Activated gamma-delta T cell treated with anti-CD3 and anti-CD28 coated beads, Interleukin-2, amount 50 U/mL, for 16 hours (primary cell): ENCODE measurements at regions not wholly inside any gene's neighbourhood (a gene's known extent, or its start where the extent isn't known, plus 50 kb on each side); places are given as distances from the start of the nearest gene placed in this dataset.

Experiments used
- DNase-seq: peaks from one replicate; pipeline ENCODE4 v3.0.0-alpha.2; 2020; ENCODE audit warnings: low read depth

- DNase-seq = no peak
Measured at GRCh38 chr1:30034627-30035521, 688.5 kb downstream of the MATN1 start.

DNA sequence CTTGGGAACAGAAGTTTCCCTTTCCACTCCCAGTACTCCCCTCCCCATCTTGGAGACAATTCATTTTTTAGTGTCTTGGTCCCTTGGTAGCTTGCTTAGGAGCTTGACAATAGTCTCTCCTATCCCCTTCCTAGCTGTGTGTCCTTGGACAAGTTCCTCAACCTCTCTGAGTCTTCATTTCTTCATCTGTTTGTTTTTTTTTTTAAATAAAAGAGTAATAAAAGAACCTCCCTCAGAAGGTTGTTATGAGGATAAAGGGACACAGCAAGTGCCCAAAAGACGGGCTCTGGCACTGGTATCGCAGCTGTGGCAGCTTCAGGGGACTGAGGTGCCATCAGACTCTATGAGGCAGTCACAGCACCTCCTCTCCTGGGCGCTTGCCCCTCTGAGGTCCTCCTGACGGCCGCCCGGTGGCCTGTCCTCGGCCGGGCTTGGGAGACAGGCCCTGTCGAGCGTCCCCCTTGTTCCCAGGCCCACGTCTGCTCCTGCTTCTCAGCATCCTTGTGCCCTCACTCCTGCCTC, 689.2 kb downstream of the MATN1 start:
- no peak for DNase-seq

DNA sequence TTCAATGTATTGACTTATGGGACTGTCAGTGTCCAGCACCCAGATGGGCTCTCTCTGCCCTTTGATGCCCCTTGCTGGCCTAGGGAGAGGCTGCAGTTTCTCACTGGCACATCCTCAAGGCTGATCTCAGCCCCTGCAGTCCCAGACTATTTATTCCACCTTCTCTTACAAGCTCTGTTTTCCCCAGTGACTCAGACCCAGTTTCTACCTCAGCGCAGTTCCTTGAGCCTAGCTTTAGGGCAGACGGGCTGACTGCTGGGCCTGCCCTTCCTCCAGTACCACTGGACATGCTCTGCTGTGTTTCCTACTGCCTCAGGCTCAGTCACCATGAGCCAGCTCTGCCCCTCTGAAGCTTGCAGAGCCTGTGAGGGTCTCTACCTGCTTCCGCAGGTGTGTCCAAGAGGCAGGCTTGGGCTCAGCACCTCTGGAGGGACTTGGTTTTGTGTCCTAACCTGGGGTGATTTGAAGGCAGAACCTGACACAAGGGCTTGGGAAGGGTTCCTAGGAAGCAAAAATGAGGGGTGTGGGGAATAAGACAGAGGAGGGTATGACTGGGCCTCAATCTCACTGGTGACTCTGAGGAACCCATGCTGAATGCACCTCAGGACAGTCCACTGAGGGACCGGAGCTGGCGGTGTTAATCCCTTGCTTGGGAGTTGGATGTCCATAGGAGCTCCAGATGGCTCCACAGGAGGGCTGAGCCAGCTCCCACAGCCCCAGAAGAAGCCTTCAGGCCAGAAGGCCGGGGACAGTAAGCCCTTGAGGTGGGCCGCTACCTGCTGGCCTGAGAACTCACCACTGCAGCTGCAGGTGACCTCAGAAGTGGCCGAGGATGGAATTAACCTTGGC, 689.9 kb downstream of the MATN1 start:
- no peak for DNase-seq

- DNase-seq = no peak
Measured at GRCh38 chr1:30032302-30032701, 691.1 kb downstream of the MATN1 start.

DNA sequence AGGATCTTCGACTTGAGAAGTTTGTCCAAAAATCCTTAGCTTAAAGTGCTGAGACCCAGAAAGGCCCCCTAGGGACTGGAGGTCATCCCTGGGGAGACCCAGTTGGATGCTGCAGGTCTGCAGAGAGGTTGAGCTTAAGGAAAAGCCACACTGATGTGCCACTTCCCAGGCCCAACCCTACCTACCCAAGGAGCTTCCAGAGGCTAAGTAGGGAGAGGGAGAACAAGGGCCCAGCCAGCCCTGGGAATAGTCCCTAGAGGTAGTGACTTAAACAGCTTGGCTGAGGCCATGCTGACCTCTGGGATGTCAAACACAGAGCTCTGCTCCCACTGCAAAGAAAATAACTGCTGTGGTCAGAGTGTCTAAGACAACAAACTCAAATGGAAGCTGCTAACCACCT, 693.7 kb downstream of the MATN1 start:
- no peak for DNase-seq

- no peak for DNase-seq
Measured at GRCh38 chr1:30028939-30029338, 694.4 kb downstream of the MATN1 start.

DNA sequence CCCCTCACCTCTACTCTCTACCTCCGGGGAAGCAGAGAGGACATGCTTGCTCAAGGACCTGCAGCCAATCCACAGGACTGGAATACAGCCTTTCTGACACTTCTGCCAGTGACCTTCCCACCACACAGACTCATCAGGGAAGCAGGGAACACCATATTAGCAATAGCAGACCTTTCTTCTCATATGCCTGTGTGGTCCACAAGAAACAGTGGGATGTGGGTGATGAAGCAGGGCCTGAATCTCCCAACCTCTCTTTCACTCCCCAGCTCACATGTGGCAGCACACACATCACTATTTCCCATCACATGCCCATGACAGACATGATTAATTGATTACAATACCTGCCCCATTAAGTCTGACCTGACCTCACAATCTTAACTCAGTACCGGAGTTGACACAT, 695.1 kb downstream of the MATN1 start:
- no peak for DNase-seq

GRCh38 chr1:30027247-30027646, 696.1 kb downstream of the MATN1 start:
- DNase-seq = no peak

- no peak for DNase-seq
Measured at GRCh38 chr1:30024411-30025195, 698.8 kb downstream of the MATN1 start.

DNA sequence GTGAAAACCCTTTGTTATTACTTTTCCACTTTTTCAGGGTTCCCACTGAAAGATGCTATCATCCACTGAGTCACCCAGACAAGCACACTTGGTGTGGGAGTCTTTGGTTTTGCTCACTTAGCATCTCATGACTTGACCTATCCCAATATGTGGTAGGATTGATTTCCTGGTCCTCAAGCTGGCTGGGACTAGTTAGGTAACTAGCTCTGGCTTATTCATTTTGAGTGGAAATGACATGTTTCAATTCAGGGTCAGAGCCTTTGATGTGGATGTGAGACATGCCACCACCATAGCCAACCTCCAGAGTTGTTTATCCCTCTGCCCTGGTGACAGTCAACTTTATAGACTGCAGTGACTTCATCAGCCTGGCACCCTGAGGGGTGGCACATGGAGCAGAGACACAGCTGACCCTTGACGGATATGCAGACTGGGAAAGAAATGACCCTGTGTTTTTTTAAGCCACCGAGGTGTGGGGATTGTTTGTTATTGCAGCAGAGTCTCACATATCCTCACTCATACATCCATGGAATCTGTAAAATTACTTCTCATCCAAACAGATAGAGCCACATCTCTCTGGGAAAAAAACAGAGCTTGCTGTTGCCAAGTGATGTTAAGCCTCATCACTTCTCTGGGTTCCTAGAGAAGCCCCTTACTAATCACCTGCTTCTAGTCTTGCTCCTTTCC, 699.9 kb downstream of the MATN1 start:
- no peak for DNase-seq

DNA sequence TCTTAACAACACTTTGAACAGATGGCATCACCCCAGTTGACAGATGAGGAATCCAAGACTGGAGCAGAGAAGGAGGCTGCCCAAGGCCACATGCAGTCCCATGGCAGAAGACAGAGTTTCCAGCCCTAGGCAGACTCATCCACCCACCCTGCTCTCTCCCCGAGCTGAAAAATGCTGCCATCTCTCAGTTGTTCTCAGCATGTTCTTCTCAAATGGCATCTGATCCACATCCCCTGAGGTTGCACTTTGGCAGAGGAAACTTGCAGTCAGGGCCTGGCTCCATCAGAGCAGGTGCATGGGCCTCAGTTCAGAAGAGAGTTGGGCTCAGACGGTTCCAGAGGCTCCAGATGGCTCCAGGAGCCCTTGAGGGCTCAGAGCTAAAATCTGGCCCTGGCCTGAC, 709.4 kb downstream of the MATN1 start:
- DNase-seq = no peak

- DNase-seq = no peak
Measured at GRCh38 chr1:30012455-30013440, 710.6 kb downstream of the MATN1 start.

DNA sequence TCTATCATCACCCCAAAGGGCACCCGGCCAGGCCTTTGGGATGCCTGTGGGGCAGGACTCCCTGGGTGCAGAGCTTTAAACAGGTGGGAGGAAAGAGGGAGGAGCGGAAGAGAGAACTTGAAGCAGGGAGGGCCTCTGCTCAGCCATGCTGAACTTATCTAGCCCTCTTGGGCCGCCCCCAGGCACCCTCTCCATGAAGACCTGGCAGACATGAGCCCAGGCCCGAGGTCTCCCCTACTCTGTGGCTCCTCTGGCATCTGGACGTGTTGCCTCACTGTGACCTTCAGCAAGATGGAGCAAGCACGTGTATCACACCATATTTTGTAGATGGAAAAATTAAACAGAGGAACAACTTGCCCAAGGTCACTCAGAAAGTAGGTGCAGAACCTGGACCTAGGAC, 711.4 kb downstream of the MATN1 start:
- DNase-seq = no peak

DNA sequence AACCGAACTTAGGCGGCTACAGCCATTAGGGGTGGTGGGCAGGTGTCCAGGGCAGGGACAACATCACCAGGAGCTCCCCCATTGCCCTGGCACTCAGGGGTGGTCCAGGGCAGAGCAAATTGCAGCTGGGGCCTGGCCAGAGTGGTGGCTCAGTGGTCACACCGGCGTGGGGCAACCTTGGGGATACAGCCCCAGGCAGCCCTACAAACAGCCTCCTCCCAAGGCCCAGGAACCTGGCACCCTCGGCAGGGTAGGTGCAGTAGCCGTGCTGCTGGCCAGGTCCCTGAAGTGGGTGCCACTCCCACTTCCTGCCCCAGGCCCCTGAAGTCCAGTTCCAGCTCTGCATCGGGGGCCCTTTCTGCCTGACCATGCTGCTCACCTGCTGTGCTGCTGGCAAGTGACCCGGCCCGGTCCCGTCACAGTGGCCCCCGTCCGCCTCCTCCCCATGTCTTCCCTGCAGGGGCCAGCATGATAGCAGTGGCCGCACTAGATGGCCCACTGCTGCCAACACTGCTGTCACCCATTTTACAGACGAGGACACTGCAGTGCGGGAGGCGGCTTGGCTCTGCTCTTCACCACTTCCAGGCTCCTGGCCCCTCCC, 712.8 kb downstream of the MATN1 start:
- no peak for DNase-seq

DNA sequence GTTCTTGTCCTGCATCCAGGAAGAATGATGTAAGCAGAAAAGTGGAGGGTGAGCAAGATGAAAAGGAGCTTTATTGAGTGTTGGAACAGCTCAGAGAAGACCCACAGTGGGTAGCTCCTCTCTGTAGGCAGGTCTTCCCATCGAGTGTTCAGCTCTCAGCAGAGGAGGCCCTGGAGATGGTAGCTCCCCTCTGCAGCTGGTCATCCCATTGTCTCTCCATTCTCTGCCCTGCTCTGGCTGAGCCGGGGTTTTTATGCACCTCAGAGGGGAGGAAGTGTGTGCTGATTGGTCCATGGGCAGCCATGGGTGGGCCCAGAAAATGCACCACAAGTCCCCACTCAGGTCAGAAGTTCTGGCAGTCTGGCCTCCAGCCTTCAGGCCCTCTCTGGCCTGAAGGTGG, 713.7 kb downstream of the MATN1 start:
- no peak for DNase-seq

DNA sequence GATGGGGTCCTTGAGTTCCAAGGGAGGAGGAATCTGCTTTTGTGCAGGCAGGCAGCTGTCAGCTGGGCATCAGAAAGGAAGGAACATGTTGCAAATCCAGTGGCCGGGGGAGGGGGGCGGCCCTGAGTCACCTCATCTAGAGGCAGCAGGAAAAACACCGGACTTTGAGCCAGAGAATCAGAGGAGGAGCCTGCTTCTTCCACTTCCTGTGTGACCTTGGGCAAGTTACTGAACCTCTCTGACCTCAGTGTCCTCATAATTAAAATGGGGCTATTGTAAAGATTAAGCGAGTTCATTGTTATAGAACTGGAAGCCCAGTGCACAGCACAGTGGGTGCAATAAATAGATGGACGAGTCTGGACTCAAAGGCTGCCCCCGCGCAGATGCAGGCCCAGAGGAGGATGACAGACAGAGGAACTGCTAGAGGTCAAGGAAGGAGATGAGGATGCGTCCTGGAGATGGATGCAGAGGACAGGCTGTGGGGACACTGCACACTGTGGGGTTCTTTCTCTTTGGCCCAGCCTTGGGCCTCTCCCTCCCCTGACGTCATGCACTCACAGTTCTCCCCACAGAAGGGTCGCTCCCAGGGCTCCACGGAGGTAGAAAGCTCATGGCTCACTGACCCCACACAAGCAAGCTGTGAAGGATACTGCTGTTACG, 714.3 kb downstream of the MATN1 start:
- no peak for DNase-seq

DNA sequence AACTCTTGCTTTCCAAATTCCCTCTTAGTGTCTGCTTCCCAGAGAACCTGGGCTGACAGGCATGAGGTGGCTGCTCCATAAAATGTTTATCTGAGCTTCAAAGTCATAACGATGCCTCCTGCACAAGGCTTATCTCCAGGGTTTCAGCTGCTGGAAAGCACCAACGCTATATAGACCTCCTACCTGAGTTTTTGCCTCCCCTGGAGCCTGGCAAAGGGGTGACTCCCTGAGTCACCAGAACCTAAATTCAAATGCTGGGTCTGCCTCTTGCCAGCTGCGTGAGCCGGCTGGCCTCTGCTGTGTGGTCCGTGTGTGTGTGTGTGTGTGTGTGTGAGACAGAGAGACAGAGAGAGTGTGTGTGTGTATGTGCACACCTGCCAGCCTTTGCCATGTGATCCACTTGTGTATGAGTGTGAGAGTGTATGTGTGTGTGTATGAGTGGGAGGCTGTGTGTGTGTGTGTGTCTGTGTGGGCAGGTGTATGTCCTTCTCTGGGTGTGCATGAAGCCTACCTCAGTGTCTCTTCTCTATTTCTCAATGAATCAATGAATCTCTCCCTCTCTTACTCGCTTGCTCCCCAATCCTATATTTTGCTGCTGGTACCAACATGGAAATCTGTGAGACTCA, 714.9 kb downstream of the MATN1 start:
- no peak for DNase-seq

DNA sequence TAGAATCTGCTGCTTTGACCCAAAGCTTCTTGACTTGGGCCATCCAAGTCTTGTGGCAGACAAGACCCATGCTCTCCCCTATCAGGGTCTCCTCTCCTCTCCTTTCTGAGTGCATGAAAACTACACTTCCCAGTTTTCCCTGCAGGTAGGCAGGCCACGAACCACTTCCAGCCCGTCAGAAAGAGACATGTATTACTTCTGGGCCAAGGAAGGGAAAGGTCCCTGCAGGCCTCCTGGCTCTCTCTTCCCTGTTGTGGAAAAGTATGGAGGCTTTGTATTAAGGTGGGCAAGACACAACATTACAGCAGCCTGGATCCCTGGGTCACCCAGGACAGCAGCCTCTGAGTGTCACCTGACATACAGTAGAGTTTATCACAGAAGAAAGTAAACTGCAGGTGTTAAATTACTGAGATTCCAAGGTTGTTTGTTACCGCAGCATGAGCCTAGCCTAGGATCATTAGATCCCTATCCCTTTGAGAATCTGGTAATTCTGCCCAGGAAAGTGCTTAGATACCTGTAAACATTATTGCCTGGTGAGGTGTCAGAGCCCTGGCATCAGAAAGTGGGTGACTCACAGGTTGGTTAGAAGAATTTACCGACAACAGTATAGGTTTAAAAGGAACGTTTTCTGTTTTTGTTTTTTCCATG, 717.3 kb downstream of the MATN1 start:
- DNase-seq = no peak

GRCh38 chr1:30001732-30002039, 721.7 kb downstream of the MATN1 start:
- no peak for DNase-seq
